ENCODE measurements at regions not wholly inside any gene's neighbourhood (a gene's known extent, or its start where the extent isn't known, plus 50 kb on each side); places are given as distances from the start of the nearest gene placed in this dataset.
A peak's percentile ranks its signal among the peaks of the same experiment; 100 is the strongest.

- no peak for DNase-seq (ENCODE audit: low read depth in 4 of 4, low spot score in 3 of 4)
These were observed 659.9 kb downstream of the USP25 start for GRCh38 chr21:16389643-16390042.

GRCh38 chr21:16395285-16395684 lies 665.5 kb downstream of the USP25 start:
- DNase-seq (ENCODE audit: low read depth in 4 of 4, low spot score in 3 of 4) = no peak

- DNase-seq (ENCODE audit: low read depth in 4 of 4, low spot score in 3 of 4) = no peak
These were observed 673.0 kb downstream of the USP25 start for GRCh38 chr21:16402752-16403151.

- DNase-seq (ENCODE audit: low read depth in 4 of 4, low spot score in 3 of 4) = no peak
These were observed 675.0 kb downstream of the USP25 start for GRCh38 chr21:16404776-16405175.

GRCh38 chr21:16406355-16406754 lies 676.6 kb downstream of the USP25 start:
- DNase-seq (ENCODE audit: low read depth in 4 of 4, low spot score in 3 of 4) = no peak

- DNase-seq (ENCODE audit: low read depth in 4 of 4, low spot score in 3 of 4) = no peak
These were observed 677.8 kb downstream of the USP25 start for GRCh38 chr21:16407403-16408240.

- DNase-seq (ENCODE audit: low read depth in 4 of 4, low spot score in 3 of 4) = no peak
These were observed 678.5 kb downstream of the USP25 start for GRCh38 chr21:16408280-16408679.

- no peak for DNase-seq (ENCODE audit: low read depth in 4 of 4, low spot score in 3 of 4)
These were observed 679.6 kb downstream of the USP25 start for GRCh38 chr21:16409352-16409751.

- no peak for DNase-seq (ENCODE audit: low read depth in 4 of 4, low spot score in 3 of 4)
These were observed 688.4 kb downstream of the USP25 start for GRCh38 chr21:16418226-16418625.

GRCh38 chr21:16418642-16419041 lies 688.9 kb downstream of the USP25 start:
- DNase-seq (ENCODE audit: low read depth in 4 of 4, low spot score in 3 of 4) = no peak

GRCh38 chr21:16419188-16419921 lies 689.6 kb downstream of the USP25 start:
- peak; percentile 58 to 82 (median 68) for DNase-seq (ENCODE audit: low read depth in 4 of 4, low spot score in 3 of 4)

- peak; percentile 55 to 77 (median 72) for DNase-seq (ENCODE audit: low read depth in 4 of 4, low spot score in 3 of 4)
These were observed 690.4 kb downstream of the USP25 start for GRCh38 chr21:16420031-16420724.

- no peak for DNase-seq (ENCODE audit: low read depth in 4 of 4, low spot score in 3 of 4)
These were observed 691.2 kb downstream of the USP25 start for GRCh38 chr21:16421007-16421406.

GRCh38 chr21:16421965-16422364 lies 692.2 kb downstream of the USP25 start:
- DNase-seq (ENCODE audit: low read depth in 4 of 4, low spot score in 3 of 4) = no peak

- no peak for DNase-seq (ENCODE audit: low read depth in 4 of 4, low spot score in 3 of 4)
These were observed 692.9 kb downstream of the USP25 start for GRCh38 chr21:16422702-16423101.

- DNase-seq (ENCODE audit: low read depth in 4 of 4, low spot score in 3 of 4) = no peak
These were observed 694.1 kb downstream of the USP25 start for GRCh38 chr21:16423921-16424320.

GRCh38 chr21:16424331-16424751 lies 694.6 kb downstream of the USP25 start:
- DNase-seq (ENCODE audit: low read depth in 4 of 4, low spot score in 3 of 4) = no peak

- DNase-seq (ENCODE audit: low read depth in 4 of 4, low spot score in 3 of 4) = no peak
These were observed 695.6 kb downstream of the USP25 start for GRCh38 chr21:16425376-16425775.

- DNase-seq (ENCODE audit: low read depth in 4 of 4, low spot score in 3 of 4) = no peak
These were observed 697.2 kb downstream of the USP25 start for GRCh38 chr21:16426936-16427335.

- DNase-seq (ENCODE audit: low read depth in 4 of 4, low spot score in 3 of 4) = no peak
These were observed 697.9 kb downstream of the USP25 start for GRCh38 chr21:16427587-16428087.

- no peak for DNase-seq (ENCODE audit: low read depth in 4 of 4, low spot score in 3 of 4)
These were observed 707.8 kb downstream of the USP25 start for GRCh38 chr21:16437586-16437985.
